Natural killer cell (primary cell): ENCODE measurements at regions not wholly inside any gene's neighbourhood (a gene's known extent, or its start where the extent isn't known, plus 50 kb on each side); places are given as distances from the start of the nearest gene placed in this dataset.

Experiments used
- ATAC-seq, 3 donors: fragments of 150-1000 bp in 2 of 3; fragments of 200-7000 bp in 1 of 3; cut with Tn5 transposase; 1 replicate in 1 of 3; 2 replicates in 2 of 3; pipeline ENCODE4 v1.10.0; 2021; ENCODE audit warnings: mild to moderate bottlenecking in 2 of 3, moderate library complexity in 2 of 3
- DNase-seq, 2 donors: peaks; one replicate each; pipeline versions ENCODE4 v3.0.0 to v3.0.0-alpha.2; 2013 to 2021; ENCODE audit warnings: mixed read lengths in 1 of 2
- H3K27ac ChIP-seq: one replicate; pipeline ENCODE4 v1.5.1; 2013; ENCODE audit warnings: mild to moderate bottlenecking, low read length
- H3K27me3 ChIP-seq: one replicate; pipeline ENCODE4 v1.6.1; 2013; ENCODE audit warnings: low read length; ENCODE audit not compliant: control insufficient read depth, insufficient read depth
- H3K36me3 ChIP-seq: one replicate; pipeline ENCODE4 v1.6.1; 2013; ENCODE audit warnings: low read length; ENCODE audit not compliant: control insufficient read depth, insufficient read depth
- H3K4me1 ChIP-seq: one replicate; pipeline ENCODE4 v1.6.1; 2013; ENCODE audit warnings: low read length; ENCODE audit not compliant: control insufficient read depth, insufficient read depth
- H3K4me3 ChIP-seq: one replicate; pipeline ENCODE4 v1.5.1; 2013; ENCODE audit warnings: low read length
- H3K9me3 ChIP-seq: one replicate; pipeline ENCODE4 v1.6.1; 2013; ENCODE audit warnings: low read length; ENCODE audit not compliant: control insufficient read depth, insufficient read depth
- H3K27ac Mint-ChIP-seq, 2 donors: one replicate each; pipeline ENCODE4 v1.8.0; 2022; ENCODE audit warnings: mild to moderate bottlenecking in 2 of 2, mixed read lengths in 2 of 2, moderate library complexity in 1 of 2
- H3K27me3 Mint-ChIP-seq, 2 donors: one replicate each; pipeline ENCODE4 v1.8.0; 2022; ENCODE audit warnings: low read depth in 2 of 2, mixed read lengths in 2 of 2
- H3K36me3 Mint-ChIP-seq: one replicate; pipeline ENCODE4 v1.8.0; 2022; ENCODE audit warnings: mixed read lengths
- H3K4me1 Mint-ChIP-seq, 2 donors: one replicate each; pipeline ENCODE4 v1.8.0; 2022; ENCODE audit warnings: mixed read lengths in 2 of 2
- H3K4me3 Mint-ChIP-seq: one replicate; pipeline ENCODE4 v1.8.0; 2022; ENCODE audit warnings: mild to moderate bottlenecking, moderate library complexity, mixed read lengths
- H3K9me3 Mint-ChIP-seq, 2 donors: one replicate each; pipeline ENCODE4 v1.8.0; 2022; ENCODE audit warnings: mixed read lengths in 2 of 2
- CTCF ChIP-seq: fragments of 200-600 bp; IDR thresholded peaks from one replicate; pipeline ENCODE4 v1.8.0; 2022; ENCODE audit warnings: antibody characterized with exemption
- WGBS: methylation state at CpG from one replicate; pipeline ENCODE4 v1.1.7; 2013; ENCODE audit warnings: missing lambda C conversion rate; ENCODE audit not compliant: insufficient coverage; 5-methylcytosine and 5-hydroxymethylcytosine counted together
- intact Hi-C: fragments of 100-400 bp; cut with micrococcal nuclease; formaldehyde crosslinking; loops from one replicate; pipeline ENCODE4 v1.14.2; 2022

DNA sequence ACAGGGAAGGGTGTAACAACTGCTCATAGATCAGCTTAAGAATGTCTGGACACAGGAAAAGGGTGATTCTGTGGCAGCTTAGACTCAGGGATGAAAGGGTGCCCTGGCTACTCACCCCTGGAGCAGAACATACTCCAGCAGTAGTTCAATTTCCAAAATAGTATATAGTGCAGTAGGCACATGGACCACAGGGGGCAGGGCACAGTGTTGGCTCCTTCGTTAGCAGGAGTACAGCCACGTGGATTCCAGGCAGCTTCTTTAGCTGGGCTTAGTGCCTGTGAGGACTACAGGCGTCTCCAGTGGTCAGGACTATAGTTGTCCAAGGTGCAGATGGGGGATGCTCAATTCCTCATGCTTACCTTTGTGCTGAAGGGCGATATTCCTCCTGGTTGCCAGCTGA, 277.5 kb upstream of the DDX18 start:
- no peaks in the 10 kb centered on the region for H3K36me3 Mint-ChIP-seq
- DNase-seq (no peak), ATAC-seq (no peak)
- Histone ChIP-seq H3K9me3 (peaks cover 2% of the 10 kb centered on the region), H3K27ac (no peak overlapping the region), H3K4me3 (no peak overlapping the region), H3K36me3 (no peaks in the 10 kb centered on the region), H3K4me1 (no peaks in the 10 kb centered on the region), H3K27me3 (no peaks in the 10 kb centered on the region)
- no peak overlapping the region for H3K27ac Mint-ChIP-seq
- H3K9me3 Mint-ChIP-seq, result peaks cover 10 to 11% of the 10 kb centered on the region in 2 donors
- H3K4me3 Mint-ChIP-seq, result no peak overlapping the region
- WGBS, result 60% methylated on average over 4 of the region's 4 CpGs
- TF ChIP-seq CTCF, result no peak
- no peaks in the 10 kb centered on the region for H3K27me3 Mint-ChIP-seq
- H3K4me1 Mint-ChIP-seq, result no peaks in the 10 kb centered on the region
- intact Hi-C loops, result no loop called here

DNA sequence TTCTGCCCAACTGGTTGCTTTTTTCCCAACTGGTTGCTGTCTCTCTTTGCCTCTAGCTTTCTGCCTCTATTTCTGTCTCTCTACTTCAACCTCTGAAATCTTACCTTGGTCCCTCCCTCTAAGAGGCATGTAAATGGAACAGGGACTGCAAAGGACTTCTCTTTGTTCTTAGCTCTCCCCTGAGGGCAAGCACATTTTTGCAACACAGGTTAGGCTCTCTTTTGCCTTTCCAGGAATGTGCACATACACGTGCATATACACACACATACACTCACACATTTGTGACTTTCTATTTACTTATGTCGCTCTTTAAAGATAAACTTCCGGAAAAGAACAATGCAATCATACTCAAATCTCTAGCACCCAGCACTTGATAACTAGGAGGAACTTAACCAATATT, 262.6 kb upstream of the DDX18 start:
- Mint-ChIP-seq H3K27ac (no peak overlapping the region), H3K36me3 (no peaks in the 10 kb centered on the region), H3K4me3 (no peak overlapping the region), H3K4me1 (no peaks in the 10 kb centered on the region), H3K27me3 (no peaks in the 10 kb centered on the region), H3K9me3 (peaks cover 11 to 14% of the 10 kb centered on the region in 2 donors)
- TF ChIP-seq CTCF, result no peak
- Histone ChIP-seq H3K4me1 (no peaks in the 10 kb centered on the region), H3K27me3 (no peaks in the 10 kb centered on the region), H3K9me3 (no peaks in the 10 kb centered on the region), H3K27ac (no peak overlapping the region), H3K36me3 (no peaks in the 10 kb centered on the region), H3K4me3 (no peak overlapping the region)
- DNase-seq, result no peak
- ATAC-seq, result no peak
- 69% methylated on average over 3 of the region's 3 CpGs for WGBS
- intact Hi-C loops, result no loop called here

GRCh38 chr2:117553448-117553847, 261.0 kb upstream of the DDX18 start:
- no peak overlapping the region for H3K27ac Mint-ChIP-seq
- DNase-seq (no peak), ATAC-seq (no peak)
- no peaks in the 10 kb centered on the region for H3K4me1 ChIP-seq
- no peak overlapping the region for H3K4me3 Mint-ChIP-seq
- no peaks in the 10 kb centered on the region for H3K27me3 ChIP-seq
- 61% methylated on average over 4 of the region's 4 CpGs for WGBS
- H3K9me3 Mint-ChIP-seq, result peaks cover 14 to 17% of the 10 kb centered on the region in 2 donors
- no peaks in the 10 kb centered on the region for H3K4me1 Mint-ChIP-seq
- no peaks in the 10 kb centered on the region for H3K36me3 Mint-ChIP-seq
- H3K27ac ChIP-seq, result no peak overlapping the region
- no peaks in the 10 kb centered on the region for H3K36me3 ChIP-seq
- no peak overlapping the region for H3K4me3 ChIP-seq
- intact Hi-C loops, result no loop called here
- H3K9me3 ChIP-seq, result no peaks in the 10 kb centered on the region
- no peaks in the 10 kb centered on the region for H3K27me3 Mint-ChIP-seq
- TF ChIP-seq CTCF, result no peak

DNA sequence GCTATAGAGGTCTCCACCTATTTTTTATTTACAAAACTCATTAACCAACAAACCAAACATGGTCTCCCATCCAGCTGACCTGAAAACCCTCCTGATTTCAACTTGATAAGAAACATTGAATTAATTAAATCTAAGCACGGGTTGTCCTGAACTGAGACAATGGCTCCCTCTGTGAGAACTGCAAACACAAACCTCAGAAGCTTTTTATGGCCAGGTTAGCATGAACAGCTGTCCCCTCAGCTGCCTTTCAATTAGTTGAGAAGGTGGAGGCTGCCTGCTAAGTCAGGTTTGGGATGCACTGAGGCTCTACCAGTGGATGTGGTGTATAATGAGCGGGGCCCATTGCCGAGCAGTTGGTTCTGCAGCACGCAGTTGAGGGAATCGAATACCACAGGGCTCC, 258.5 kb upstream of the DDX18 start:
- no peaks in the 10 kb centered on the region for H3K4me1 Mint-ChIP-seq
- TF ChIP-seq CTCF, result no peak
- H3K36me3 ChIP-seq, result no peaks in the 10 kb centered on the region
- H3K27me3 Mint-ChIP-seq, result no peaks in the 10 kb centered on the region
- no peak overlapping the region for H3K27ac Mint-ChIP-seq
- no peak overlapping the region for H3K4me3 Mint-ChIP-seq
- DNase-seq, result no peak
- no peaks in the 10 kb centered on the region for H3K4me1 ChIP-seq
- H3K9me3 ChIP-seq, result no peaks in the 10 kb centered on the region
- intact Hi-C loops, result no loop called here
- ATAC-seq, result no peak
- H3K27ac ChIP-seq, result no peak overlapping the region
- no peaks in the 10 kb centered on the region for H3K36me3 Mint-ChIP-seq
- WGBS, result 94% methylated on average over 5 of the region's 5 CpGs
- no peak overlapping the region for H3K4me3 ChIP-seq
- peaks cover 7 to 15% of the 10 kb centered on the region in 2 donors for H3K9me3 Mint-ChIP-seq
- no peaks in the 10 kb centered on the region for H3K27me3 ChIP-seq
